Fibroblast of skin of right biceps (primary cell): ENCODE measurements at regions not wholly inside any gene's neighbourhood (a gene's known extent, or its start where the extent isn't known, plus 50 kb on each side); places are given as distances from the start of the nearest gene placed in this dataset.

ENCODE experiments used
- DNase-seq: peaks from one replicate; pipeline ENCODE4 v3.0.0-alpha.2; 2013

- DNase-seq, result peak; percentile 56
Measured at GRCh38 chr11:105229257-105229656, 89.7 kb upstream of the CARD18 start.

- no peak for DNase-seq
Measured at GRCh38 chr11:105227363-105227762, 87.8 kb upstream of the CARD18 start.

GRCh38 chr11:105226766-105227165, 87.2 kb upstream of the CARD18 start:
- DNase-seq, result no peak

GRCh38 chr11:105226091-105226490, 86.5 kb upstream of the CARD18 start:
- DNase-seq, result peak; percentile 64

- DNase-seq, result peak; percentile 9
Measured at GRCh38 chr11:105224482-105225253, 85.1 kb upstream of the CARD18 start.

- no peak for DNase-seq
Measured at GRCh38 chr11:105220121-105220520, 80.6 kb upstream of the CARD18 start.

GRCh38 chr11:105219670-105220069, 80.1 kb upstream of the CARD18 start:
- no peak for DNase-seq

- no peak for DNase-seq
Measured at GRCh38 chr11:105219269-105219668, 79.7 kb upstream of the CARD18 start.

- no peak for DNase-seq
Measured at GRCh38 chr11:105215528-105215927, 76.0 kb upstream of the CARD18 start.

GRCh38 chr11:105211806-105212554, 72.4 kb upstream of the CARD18 start:
- DNase-seq, result peak; percentile 40

GRCh38 chr11:105208019-105208418, 68.5 kb upstream of the CARD18 start:
- no peak for DNase-seq

GRCh38 chr11:105206633-105207032, 67.1 kb upstream of the CARD18 start:
- no peak for DNase-seq

- DNase-seq, result no peak
Measured at GRCh38 chr11:105204636-105205035, 65.1 kb upstream of the CARD18 start.

- DNase-seq, result no peak
Measured at GRCh38 chr11:105203569-105204240, 64.1 kb upstream of the CARD18 start.

GRCh38 chr11:105202844-105203548, 63.4 kb upstream of the CARD18 start:
- DNase-seq, result peak; percentile 33

- no peak for DNase-seq
Measured at GRCh38 chr11:105202422-105202821, 62.9 kb upstream of the CARD18 start.

GRCh38 chr11:105201166-105201565, 61.6 kb upstream of the CARD18 start:
- DNase-seq, result no peak

- DNase-seq, result no peak
Measured at GRCh38 chr11:105197071-105197815, 57.7 kb upstream of the CARD18 start.

GRCh38 chr11:105193260-105193659, 53.7 kb upstream of the CARD18 start:
- no peak for DNase-seq

GRCh38 chr11:105192115-105192514, 52.5 kb upstream of the CARD18 start:
- DNase-seq, result no peak

GRCh38 chr11:105189581-105189980, 50.0 kb upstream of the CARD18 start:
- peak; percentile 26 for DNase-seq
